SH-SY5Y (cell line): ENCODE measurements at regions not wholly inside any gene's neighbourhood (a gene's known extent, or its start where the extent isn't known, plus 50 kb on each side); places are given as distances from the start of the nearest gene placed in this dataset.

ENCODE experiments used
- GATA2 ChIP-seq: IDR thresholded peaks from 2 replicates; pipeline ENCODE4 v1.6.1; 2011; ENCODE audit warnings: mild to moderate bottlenecking, low read depth, low read length
- GATA3 ChIP-seq: IDR thresholded peaks from 2 replicates; pipeline ENCODE4 v1.6.1; 2011; ENCODE audit warnings: low read depth, mild to moderate bottlenecking, low read length, moderate library complexity

GRCh38 chr14:71730471-71730870, 201.8 kb upstream of the RGS6 start:
- TF ChIP-seq GATA3, result no peak
- no peak for TF ChIP-seq GATA2
